Gastrocnemius medialis (tissue), 4 donors: ENCODE measurements at regions not wholly inside any gene's neighbourhood (a gene's known extent, or its start where the extent isn't known, plus 50 kb on each side); places are given as distances from the start of the nearest gene placed in this dataset.

ENCODE experiments used
- ATAC-seq, 2 donors: fragments of 150-250 bp; one replicate each; pipeline ENCODE4 v1.9.1; 2016
- DNase-seq, 2 donors: peaks; one replicate each; pipeline ENCODE4 v3.0.0-alpha.2; 2019
- H3K27ac ChIP-seq, 4 donors: fragments of 200-600 bp; sonication (generic); 1 replicate in 1 of 4; 2 replicates in 3 of 4; pipeline ENCODE4 v1.5.1; 2016 to 2018; ENCODE audit warnings: mild to moderate bottlenecking in 2 of 4, moderate library complexity in 1 of 4
- H3K27me3 ChIP-seq, 3 donors: fragments of 200-600 bp; sonication (generic) in 2 of 3; 1 replicate in 1 of 3; 2 replicates in 2 of 3; pipeline versions ENCODE4 v1.5.1 to v1.6.0; 2016 to 2019; ENCODE audit warnings: mild to moderate bottlenecking in 1 of 3, moderate library complexity in 1 of 3
- H3K36me3 ChIP-seq, 2 donors: fragments of 200-600 bp; sonication (generic) in 1 of 2; one replicate each; pipeline ENCODE4 v1.5.1; 2017 to 2018
- H3K4me1 ChIP-seq, 2 donors: fragments of 200-600 bp; sonication (generic) in 1 of 2; one replicate each; pipeline ENCODE4 v1.5.1; 2016 to 2017; ENCODE audit warnings: mild to moderate bottlenecking in 2 of 2
- H3K4me3 ChIP-seq, 4 donors: fragments of 200-600 bp; sonication (generic) in 3 of 4; 1 replicate in 1 of 4; 2 replicates in 3 of 4; pipeline ENCODE4 v1.5.1; 2016 to 2019; ENCODE audit warnings: mild to moderate bottlenecking in 2 of 4
- H3K9me3 ChIP-seq, 3 donors: fragments of 200-600 bp; sonication (generic) in 2 of 3; 1 replicate in 1 of 3; 2 replicates in 2 of 3; pipeline ENCODE4 v1.5.1; 2016 to 2019
- POLR2A ChIP-seq, 2 donors: fragments of 450-650 bp; IDR thresholded peaks; one replicate each; pipeline ENCODE4 v1.6.1; 2017; ENCODE audit warnings: antibody characterized with exemption in 2 of 2, mild to moderate bottlenecking in 2 of 2, moderate library complexity in 2 of 2
- in situ Hi-C, 4 donors: fragments of 200-750 bp; cut with MboI; loops; one replicate each; pipeline versions ENCODE4 v1.15.0 to v1.8.0; 2017; ENCODE audit warnings: low sequenced_read_pairs in 4 of 4
- intact Hi-C: fragments of 100-400 bp; cut with DNase I; formaldehyde crosslinking; loops from one replicate; pipeline ENCODE4 v1.15.1; 2023; ENCODE audit warnings: low total_unique reads
- TF ChIP-seq, protein P1 (sequence below), 5 experiments: fragments of 450-650 bp in 3 of 5; fragments of 200-600 bp in 2 of 5; sonication (generic) in 2 of 5; IDR thresholded peaks in 4 of 5; conservative IDR thresholded peaks in 1 of 5; 1 replicate in 4 of 5; 2 replicates in 1 of 5; pipeline ENCODE4 v1.5.1; 2016 to 2019; ENCODE audit warnings: antibody characterized with exemption in 5 of 5, mild to moderate bottlenecking in 3 of 5, moderate library complexity in 3 of 5

DNA sequence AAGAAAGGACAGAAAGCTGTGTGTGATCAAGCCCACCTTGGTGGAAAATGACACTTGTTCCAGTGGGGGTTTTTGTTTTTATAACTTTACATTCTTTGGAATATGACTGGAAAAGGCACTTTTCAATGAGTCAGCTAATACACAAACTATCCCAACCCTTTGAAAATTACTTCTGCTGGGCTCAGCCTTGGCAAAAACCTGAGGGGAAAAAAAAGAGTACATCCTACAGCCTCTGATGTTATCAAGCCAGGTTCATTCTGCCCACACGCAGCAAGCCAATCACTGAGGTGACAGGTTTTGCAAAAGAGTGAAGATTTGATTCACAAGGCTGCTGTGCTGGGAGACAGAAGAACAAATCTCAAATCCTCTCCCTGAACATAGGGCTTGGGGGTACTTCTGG lies 484.5 kb upstream of the ERCC4 start:
- Histone ChIP-seq H3K27me3 (no peaks in the 10 kb centered on the region), H3K9me3 (no peaks in the 10 kb centered on the region), H3K4me3 (no peak overlapping the region), H3K4me1 (no peaks in the 10 kb centered on the region), H3K36me3 (no peaks in the 10 kb centered on the region), H3K27ac (no peak overlapping the region)
- intact Hi-C loops (no loop called here), in situ Hi-C loops (no loop called here)
- no peak for DNase-seq
- ATAC-seq = no peak
- TF ChIP-seq POLR2A (IDR thresholded peaks at IDR 0.05) = no peak
- TF ChIP-seq, protein P1, sequence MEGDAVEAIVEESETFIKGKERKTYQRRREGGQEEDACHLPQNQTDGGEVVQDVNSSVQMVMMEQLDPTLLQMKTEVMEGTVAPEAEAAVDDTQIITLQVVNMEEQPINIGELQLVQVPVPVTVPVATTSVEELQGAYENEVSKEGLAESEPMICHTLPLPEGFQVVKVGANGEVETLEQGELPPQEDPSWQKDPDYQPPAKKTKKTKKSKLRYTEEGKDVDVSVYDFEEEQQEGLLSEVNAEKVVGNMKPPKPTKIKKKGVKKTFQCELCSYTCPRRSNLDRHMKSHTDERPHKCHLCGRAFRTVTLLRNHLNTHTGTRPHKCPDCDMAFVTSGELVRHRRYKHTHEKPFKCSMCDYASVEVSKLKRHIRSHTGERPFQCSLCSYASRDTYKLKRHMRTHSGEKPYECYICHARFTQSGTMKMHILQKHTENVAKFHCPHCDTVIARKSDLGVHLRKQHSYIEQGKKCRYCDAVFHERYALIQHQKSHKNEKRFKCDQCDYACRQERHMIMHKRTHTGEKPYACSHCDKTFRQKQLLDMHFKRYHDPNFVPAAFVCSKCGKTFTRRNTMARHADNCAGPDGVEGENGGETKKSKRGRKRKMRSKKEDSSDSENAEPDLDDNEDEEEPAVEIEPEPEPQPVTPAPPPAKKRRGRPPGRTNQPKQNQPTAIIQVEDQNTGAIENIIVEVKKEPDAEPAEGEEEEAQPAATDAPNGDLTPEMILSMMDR (IDR thresholded peaks at IDR 0.05 in 4 of 5, conservative IDR thresholded peaks at IDR 0.05 in 1 of 5) = no peak

- Histone ChIP-seq H3K27me3 (no peaks in the 10 kb centered on the region), H3K4me3 (no peak overlapping the region), H3K36me3 (no peaks in the 10 kb centered on the region), H3K9me3 (no peaks in the 10 kb centered on the region), H3K4me1 (no peaks in the 10 kb centered on the region), H3K27ac (no peak overlapping the region)
- DNase-seq (no peak), ATAC-seq (no peak)
- TF ChIP-seq, protein P1 (IDR thresholded peaks at IDR 0.05 in 4 of 5, conservative IDR thresholded peaks at IDR 0.05 in 1 of 5) = no peak
- no peak for TF ChIP-seq POLR2A (IDR thresholded peaks at IDR 0.05)
- in situ Hi-C loops (no loop called here), intact Hi-C loops (no loop called here)
These were observed 484.0 kb upstream of the ERCC4 start for GRCh38 chr16:13435873-13436474.

DNA sequence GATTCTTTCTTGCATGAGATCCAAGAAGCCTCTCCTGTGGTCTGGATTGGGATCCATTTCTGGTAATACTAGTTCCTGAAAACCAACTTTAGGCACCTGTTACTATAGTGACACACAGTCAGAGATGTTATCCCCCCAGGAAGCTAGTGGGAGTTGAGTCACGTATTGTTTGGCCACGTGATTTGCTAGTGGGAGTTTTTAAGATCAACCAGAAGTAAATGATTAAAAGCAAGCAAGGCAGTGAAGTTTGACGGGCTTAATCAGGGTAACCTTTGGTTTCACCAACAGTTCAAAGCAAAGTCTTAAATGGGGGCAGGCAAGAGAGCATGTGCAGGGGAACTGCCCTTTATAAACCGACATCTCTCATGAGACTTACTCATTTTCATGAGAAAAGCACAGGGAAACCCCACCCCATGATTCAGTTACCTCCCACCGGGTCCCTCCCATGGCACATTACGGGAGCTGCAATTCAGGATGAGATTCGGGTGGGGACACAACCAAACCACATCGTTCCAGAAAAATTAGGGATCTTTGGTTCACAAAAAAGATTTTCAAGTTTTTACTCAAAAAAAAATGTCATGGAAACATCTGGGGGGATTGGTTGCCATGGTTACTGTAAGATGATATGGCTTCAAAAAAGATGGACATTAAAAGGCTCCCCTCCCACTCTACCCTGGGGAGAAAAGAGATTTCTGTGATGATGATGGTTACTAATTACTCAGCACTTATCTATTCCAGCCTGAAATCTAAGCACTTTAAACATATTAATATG lies 483.1 kb upstream of the ERCC4 start:
- in situ Hi-C loops = no loop called here
- ATAC-seq = no peak
- TF ChIP-seq POLR2A (IDR thresholded peaks at IDR 0.05) = no peak
- TF ChIP-seq, protein P1 (IDR thresholded peaks at IDR 0.05 in 4 of 5, conservative IDR thresholded peaks at IDR 0.05 in 1 of 5) = no peak

GRCh38 chr16:13437413-13437795 lies 482.6 kb upstream of the ERCC4 start:
- in situ Hi-C loops (no loop called here), intact Hi-C loops (no loop called here)
- no peak for DNase-seq
- no peak overlapping the region for H3K4me3 ChIP-seq
- no peak for TF ChIP-seq POLR2A (IDR thresholded peaks at IDR 0.05)
- TF ChIP-seq, protein P1 (IDR thresholded peaks at IDR 0.05 in 4 of 5, conservative IDR thresholded peaks at IDR 0.05 in 1 of 5) = no peak
- H3K27ac ChIP-seq = no peak overlapping the region
- no peaks in the 10 kb centered on the region for H3K9me3 ChIP-seq
- ATAC-seq = no peak
- H3K27me3 ChIP-seq = no peaks in the 10 kb centered on the region
- H3K4me1 ChIP-seq = no peaks in the 10 kb centered on the region
- H3K36me3 ChIP-seq = no peaks in the 10 kb centered on the region

More for the DNA sequence above, 483.1 kb upstream of the ERCC4 start:
- no peak overlapping the region for H3K27ac ChIP-seq
- no peaks in the 10 kb centered on the region for H3K27me3 ChIP-seq
- no peaks in the 10 kb centered on the region for H3K36me3 ChIP-seq
- no peak for DNase-seq
- H3K9me3 ChIP-seq = no peaks in the 10 kb centered on the region
- H3K4me3 ChIP-seq = no peak overlapping the region
- intact Hi-C loops = no loop called here
- H3K4me1 ChIP-seq = no peaks in the 10 kb centered on the region
